Stimulated activated CD4-positive, alpha-beta T cell treated with anti-CD3 and anti-CD28 coated beads, Interleukin-4, amount 100 ng/mL, for 4 hours (primary cell): ENCODE measurements at regions not wholly inside any gene's neighbourhood (a gene's known extent, or its start where the extent isn't known, plus 50 kb on each side); places are given as distances from the start of the nearest gene placed in this dataset.

ENCODE experiments used
- DNase-seq, 2 experiments: peaks; one replicate each; pipeline ENCODE4 v3.0.0-alpha.2; 2020

GRCh38 chr2:230643576-230644291, 68.9 kb upstream of the CAB39 start:
- peak; percentile 58 to 78 for DNase-seq

- no peak for DNase-seq
These were observed 68.2 kb upstream of the CAB39 start for GRCh38 chr2:230644356-230644935.

GRCh38 chr2:230648356-230648755, 64.3 kb upstream of the CAB39 start:
- no peak for DNase-seq

GRCh38 chr2:230650585-230651137, 62.0 kb upstream of the CAB39 start:
- no peak for DNase-seq

GRCh38 chr2:230654057-230654456, 58.6 kb upstream of the CAB39 start:
- no peak for DNase-seq

GRCh38 chr2:230657462-230657861, 55.2 kb upstream of the CAB39 start:
- DNase-seq, result no peak

GRCh38 chr2:230657906-230658305, 54.7 kb upstream of the CAB39 start:
- no peak for DNase-seq

GRCh38 chr2:230658577-230658876, 54.1 kb upstream of the CAB39 start:
- DNase-seq, result no peak

- peak; percentile 64 to 67 for DNase-seq
These were observed 53.6 kb upstream of the CAB39 start for GRCh38 chr2:230658877-230659652.

- peak; percentile 24 to 42 for DNase-seq
These were observed 52.2 kb upstream of the CAB39 start for GRCh38 chr2:230660294-230661060.

GRCh38 chr2:230661072-230661957, 51.3 kb upstream of the CAB39 start:
- peak in 1 of 2 experiments; percentile 62 for DNase-seq
